Fibroblast of lung (primary cell): ENCODE measurements at regions not wholly inside any gene's neighbourhood (a gene's known extent, or its start where the extent isn't known, plus 50 kb on each side); places are given as distances from the start of the nearest gene placed in this dataset.

Source experiments
- EZH2 ChIP-seq: IDR thresholded peaks from 2 replicates; pipeline ENCODE4 v1.5.1; 2012; ENCODE audit warnings: low read length, control low read depth, mild to moderate bottlenecking; ENCODE audit errors: missing control alignments
- TF ChIP-seq, protein P1 (sequence below), 2 donors: IDR thresholded peaks in 1 of 2; conservative IDR thresholded peaks in 1 of 2; 1 replicate in 1 of 2; 2 replicates in 1 of 2; pipeline ENCODE4 v1.5.1; 2011 to 2012; ENCODE audit warnings: low read length in 2 of 2, control low read depth in 1 of 2, inconsistent platforms in 1 of 2, low read depth in 1 of 2, mild to moderate bottlenecking in 1 of 2

DNA sequence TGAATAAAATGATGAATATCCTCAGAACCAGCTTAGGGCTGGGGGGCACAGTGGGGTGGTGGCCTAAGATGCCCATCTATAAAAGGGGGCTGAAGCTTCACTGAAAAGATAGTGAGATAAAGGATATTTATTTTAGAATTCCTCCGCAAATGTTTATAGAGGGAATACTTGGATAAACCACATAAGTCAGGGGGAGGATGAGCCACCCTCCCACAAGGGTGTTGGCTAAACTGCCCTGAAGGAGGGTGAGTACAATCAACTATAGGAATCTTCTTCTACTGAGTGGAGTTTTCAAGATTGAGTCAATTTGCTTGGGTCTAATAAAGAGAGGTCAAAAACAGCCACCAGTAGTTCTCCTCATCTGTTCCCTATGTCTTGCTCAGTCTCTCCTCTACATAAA lies 114.5 kb upstream of the TANK start:
- TF ChIP-seq, protein P1, sequence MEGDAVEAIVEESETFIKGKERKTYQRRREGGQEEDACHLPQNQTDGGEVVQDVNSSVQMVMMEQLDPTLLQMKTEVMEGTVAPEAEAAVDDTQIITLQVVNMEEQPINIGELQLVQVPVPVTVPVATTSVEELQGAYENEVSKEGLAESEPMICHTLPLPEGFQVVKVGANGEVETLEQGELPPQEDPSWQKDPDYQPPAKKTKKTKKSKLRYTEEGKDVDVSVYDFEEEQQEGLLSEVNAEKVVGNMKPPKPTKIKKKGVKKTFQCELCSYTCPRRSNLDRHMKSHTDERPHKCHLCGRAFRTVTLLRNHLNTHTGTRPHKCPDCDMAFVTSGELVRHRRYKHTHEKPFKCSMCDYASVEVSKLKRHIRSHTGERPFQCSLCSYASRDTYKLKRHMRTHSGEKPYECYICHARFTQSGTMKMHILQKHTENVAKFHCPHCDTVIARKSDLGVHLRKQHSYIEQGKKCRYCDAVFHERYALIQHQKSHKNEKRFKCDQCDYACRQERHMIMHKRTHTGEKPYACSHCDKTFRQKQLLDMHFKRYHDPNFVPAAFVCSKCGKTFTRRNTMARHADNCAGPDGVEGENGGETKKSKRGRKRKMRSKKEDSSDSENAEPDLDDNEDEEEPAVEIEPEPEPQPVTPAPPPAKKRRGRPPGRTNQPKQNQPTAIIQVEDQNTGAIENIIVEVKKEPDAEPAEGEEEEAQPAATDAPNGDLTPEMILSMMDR (conservative IDR thresholded peaks at IDR 0.05 in 1 of 2, IDR thresholded peaks at IDR 0.05 in 1 of 2; ENCODE audit: low read depth in 1 of 2, low read length in 2 of 2), result no peak
- no peak for TF ChIP-seq EZH2
